Neural progenitor cell (in vitro differentiated cells): ENCODE measurements at regions not wholly inside any gene's neighbourhood (a gene's known extent, or its start where the extent isn't known, plus 50 kb on each side); places are given as distances from the start of the nearest gene placed in this dataset.

Experiments
- CTCF ChIP-seq: fragments of 200-600 bp; sonication (generic); IDR thresholded peaks from 2 replicates; pipeline ENCODE4 v1.5.1; 2017; ENCODE audit warnings: antibody characterized with exemption, mild to moderate bottlenecking
- EZH2 ChIP-seq: fragments of 200-600 bp; sonication (generic); IDR thresholded peaks from 2 replicates; pipeline ENCODE4 v1.6.1; 2017; ENCODE audit warnings: antibody characterized with exemption, mild to moderate bottlenecking, moderate library complexity
- EZH2phosphoT487 ChIP-seq: fragments of 200-600 bp; sonication (generic); IDR thresholded peaks from 2 replicates; pipeline ENCODE4 v1.6.1; 2017; ENCODE audit warnings: antibody characterized with exemption

- TF ChIP-seq CTCF (no peak), EZH2 (no peak), EZH2phosphoT487 (no peak)
Observed at GRCh38 chr5:104751969-104752368, 1189.4 kb upstream of the NUDT12 start.
